ENCODE measurements at regions not wholly inside any gene's neighbourhood (a gene's known extent, or its start where the extent isn't known, plus 50 kb on each side); places are given as distances from the start of the nearest gene placed in this dataset.

GRCh38 chr14:65296402-65296801, 116.1 kb upstream of the FUT8 start:
- Histone ChIP-seq H3K9me2 (ENCODE audit: insufficient read depth) (0 out of 2 replicates have a peak, but pooled peaks cover 3% of the 10 kb centered on the region), H3K27me3 (ENCODE audit: insufficient read depth) (no peaks in the 10 kb centered on the region), H3K4me2 (no peak overlapping the region), H3K36me3 (ENCODE audit: insufficient read depth) (no peaks in the 10 kb centered on the region), H3K79me2 (replicated peaks; ENCODE audit: insufficient read depth) (no peaks in the 10 kb centered on the region), H3F3A (replicated peaks; ENCODE audit: low read depth) (no peaks in the 10 kb centered on the region), H2AFZ (no peak overlapping the region), H3K4me3 (no peak overlapping the region), H4K20me1 (replicated peaks; ENCODE audit: insufficient read depth) (no peaks in the 10 kb centered on the region), H3K4me1 (ENCODE audit: insufficient read depth) (no peaks in the 10 kb centered on the region), H3K27ac (ENCODE audit: low read depth) (no peak overlapping the region)
- Mint-ChIP-seq H3K36me3 (ENCODE audit: low read depth) (no peaks in the 10 kb centered on the region), H3K9me3 (no peaks in the 10 kb centered on the region), H3K4me1 (no peaks in the 10 kb centered on the region), H3K27me3 (ENCODE audit: insufficient read depth, low read depth, poor library complexity) (peaks cover 4% of the 10 kb centered on the region), H3K27ac (no peak overlapping the region), H3K4me3 (no peak overlapping the region)
- no peak for DNase-seq (ENCODE audit: low spot score)
- no peak for ATAC-seq
- TF ChIP-seq CREB1 (CRISPR knock-in tag; IDR thresholded peaks at IDR 0.05; ENCODE audit: low read depth), result no peak
- TF ChIP-seq CTCF (conservative IDR thresholded peaks at IDR 0.05; ENCODE audit: low read depth in 2 of 2), result no peak
- no peak for TF ChIP-seq JUNB (IDR thresholded peaks at IDR 0.05; ENCODE audit: unreplicated experiment)
- TF ChIP-seq STAT1 (IDR thresholded peaks at IDR 0.05; ENCODE audit: unreplicated experiment), result no peak
- no peak for TF ChIP-seq ZNF331 (CRISPR knock-in tag; IDR thresholded peaks at IDR 0.05; ENCODE audit: low read depth)
- no peak for TF ChIP-seq EZH2phosphoT487 (IDR thresholded peaks at IDR 0.05; ENCODE audit: unreplicated experiment)
- no peak for TF ChIP-seq EZH2 (IDR thresholded peaks at IDR 0.05; ENCODE audit: low read depth, unreplicated experiment)
- TF ChIP-seq REST (IDR thresholded peaks at IDR 0.05; ENCODE audit: unreplicated experiment), result no peak
- TF ChIP-seq ETS1 (IDR thresholded peaks at IDR 0.05), result no peak
- TF ChIP-seq ZNF462 (CRISPR knock-in tag; IDR thresholded peaks at IDR 0.05), result no peak
- TF ChIP-seq POLR2AphosphoS5 (IDR thresholded peaks at IDR 0.05; ENCODE audit: low read depth), result no peak
- no peak for TF ChIP-seq NANOG (IDR thresholded peaks at IDR 0.05; ENCODE audit: borderline replicate concordance)
- no peak for TF ChIP-seq ZNF114 (CRISPR knock-in tag; IDR thresholded peaks at IDR 0.05)

Measured in GM23338 (cell line).